ENCODE measurements at regions not wholly inside any gene's neighbourhood (a gene's known extent, or its start where the extent isn't known, plus 50 kb on each side); places are given as distances from the start of the nearest gene placed in this dataset.

- Histone ChIP-seq H3K4me3 (ENCODE audit: low read depth, low read length, poor library complexity, severe bottlenecking) (no peak overlapping the region), H3K27me3 (replicated peaks; ENCODE audit: insufficient read depth, low read depth, low read length, poor library complexity) (peaks cover 49% of the 10 kb centered on the region), H3K9me3 (ENCODE audit: low read depth, low read length, poor library complexity, severe bottlenecking) (no peaks in the 10 kb centered on the region), H3K27ac (ENCODE audit: low read depth, low read length, poor library complexity, severe bottlenecking) (no peak overlapping the region), H3K36me3 (ENCODE audit: insufficient read depth, low read length, poor library complexity, severe bottlenecking) (no peaks in the 10 kb centered on the region), H3K4me1 (ENCODE audit: insufficient read depth, low read length, poor library complexity, severe bottlenecking) (peaks cover 19% of the 10 kb centered on the region)
- ChIA-PET CTCF (interaction anchor here (0.7 kb wide), 2 partner anchors 55 to 80 kb away, joined by 3 to 5 read pairs; no protein-coding TSS in a partner anchor), POLR2A (ENCODE audit: low non-redundant PET) (interaction anchor here (0.7 kb wide), 1 partner anchor 215 kb away, joined by 3 read pairs; no protein-coding TSS in a partner anchor)
- TF ChIP-seq EZH2 (IDR thresholded peaks at IDR 0.05; ENCODE audit: borderline replicate concordance, low read depth, low read length, poor library complexity, severe bottlenecking), result no peak
- no peak for TF ChIP-seq CTCF (conservative IDR thresholded peaks at IDR 0.05; ENCODE audit: low read depth, low read length)
- DNase-seq (ENCODE audit: low spot score), result no peak
- BruUV-seq (replicated peaks), result no TSS peak
- intact Hi-C loops (cut with micrococcal nuclease; ENCODE audit: unreplicated experiment), result no loop called here
Observed at GRCh38 chr20:48483334-48484066, 344.3 kb downstream of the PREX1 start.

- H3K4me1 ChIP-seq (ENCODE audit: insufficient read depth, low read length, poor library complexity, severe bottlenecking), result peaks cover 26% of the 10 kb centered on the region
- no peak for TF ChIP-seq CTCF (conservative IDR thresholded peaks at IDR 0.05; ENCODE audit: low read depth, low read length)
- TF ChIP-seq EZH2 (IDR thresholded peaks at IDR 0.05; ENCODE audit: borderline replicate concordance, low read depth, low read length, poor library complexity, severe bottlenecking), result no peak
- ChIA-PET POLR2A (ENCODE audit: low non-redundant PET) (interaction anchor here (0.7 kb wide), 1 partner anchor 215 kb away, joined by 3 read pairs; no protein-coding TSS in a partner anchor), CTCF (no interaction called here)
- H3K27ac ChIP-seq (ENCODE audit: low read depth, low read length, poor library complexity, severe bottlenecking), result no peak overlapping the region
- peaks cover 53% of the 10 kb centered on the region for H3K27me3 ChIP-seq (replicated peaks; ENCODE audit: insufficient read depth, low read depth, low read length, poor library complexity)
- intact Hi-C loops (cut with micrococcal nuclease; ENCODE audit: unreplicated experiment), result no loop called here
- no peak overlapping the region for H3K4me3 ChIP-seq (ENCODE audit: low read depth, low read length, poor library complexity, severe bottlenecking)
- no peak for DNase-seq (ENCODE audit: low spot score)
- no peaks in the 10 kb centered on the region for H3K9me3 ChIP-seq (ENCODE audit: low read depth, low read length, poor library complexity, severe bottlenecking)
- no TSS peak for BruUV-seq (replicated peaks)
- H3K36me3 ChIP-seq (ENCODE audit: insufficient read depth, low read length, poor library complexity, severe bottlenecking), result no peaks in the 10 kb centered on the region
Observed at GRCh38 chr20:48482790-48483189, 345.0 kb downstream of the PREX1 start.

- ChIA-PET CTCF (no interaction called here), POLR2A (ENCODE audit: low non-redundant PET) (no interaction called here)
- no peak for DNase-seq (ENCODE audit: low spot score)
- Histone ChIP-seq H3K9me3 (ENCODE audit: low read depth, low read length, poor library complexity, severe bottlenecking) (no peaks in the 10 kb centered on the region), H3K4me1 (ENCODE audit: insufficient read depth, low read length, poor library complexity, severe bottlenecking) (peaks cover 30% of the 10 kb centered on the region), H3K27me3 (replicated peaks; ENCODE audit: insufficient read depth, low read depth, low read length, poor library complexity) (peaks cover 68% of the 10 kb centered on the region), H3K27ac (ENCODE audit: low read depth, low read length, poor library complexity, severe bottlenecking) (no peak overlapping the region), H3K36me3 (ENCODE audit: insufficient read depth, low read length, poor library complexity, severe bottlenecking) (no peaks in the 10 kb centered on the region), H3K4me3 (ENCODE audit: low read depth, low read length, poor library complexity, severe bottlenecking) (no peak overlapping the region)
- TF ChIP-seq CTCF (conservative IDR thresholded peaks at IDR 0.05; ENCODE audit: low read depth, low read length), result no peak
- no peak for TF ChIP-seq EZH2 (IDR thresholded peaks at IDR 0.05; ENCODE audit: borderline replicate concordance, low read depth, low read length, poor library complexity, severe bottlenecking)
- BruUV-seq (replicated peaks), result no TSS peak
- intact Hi-C loops (cut with micrococcal nuclease; ENCODE audit: unreplicated experiment), result no loop called here
Observed at GRCh38 chr20:48480216-48480772, 347.5 kb downstream of the PREX1 start.

All from A673 (cell line).